PC-3 (cell line): ENCODE measurements at regions not wholly inside any gene's neighbourhood (a gene's known extent, or its start where the extent isn't known, plus 50 kb on each side); places are given as distances from the start of the nearest gene placed in this dataset.

ENCODE experiments used
- ATAC-seq: fragments of 200-7000 bp; cut with Tn5 transposase; 2 replicates; pipeline ENCODE4 v1.9.1; 2020; ENCODE audit warnings: mild to moderate bottlenecking, moderate library complexity
- BruUV-seq: library from RNA; stranded (reverse); fragments of 400-500 nt; replicated peaks from 2 replicates; lab custom pipeline; 2021; lab: Mats Ljungman, UMichigan
- CTCF ChIA-PET: fragments of 300-600 bp; sonication (Branson Sonifier 250); formaldehyde crosslinking; loops from one replicate; lab custom pipeline; 2022; ENCODE audit warnings: antibody characterized with exemption; lab: Charles Lee
- POLR2A ChIA-PET: fragments of 300-600 bp; sonication (Branson Sonifier 250); formaldehyde crosslinking; loops from one replicate; lab custom pipeline; 2022; ENCODE audit warnings: antibody characterized with exemption; ENCODE audit not compliant: unreplicated experiment; lab: Charles Lee
- DNase-seq: peaks from one replicate; pipeline ENCODE4 v3.0.0-alpha.2; 2015
- H2AFZ ChIP-seq: fragments of 300-600 bp; sonication (generic); 2 replicates; pipeline ENCODE4 v1.6.0; 2016; ENCODE audit warnings: antibody characterized with exemption, low read length
- H3F3A ChIP-seq: fragments of 300-600 bp; sonication (generic); one replicate; pipeline ENCODE4 v1.6.0; 2017; ENCODE audit warnings: antibody characterized with exemption, low read length, control low read depth, mild to moderate bottlenecking; ENCODE audit not compliant: unreplicated experiment
- H3K27ac ChIP-seq: fragments of 300-600 bp; sonication (generic); 2 replicates; pipeline ENCODE4 v1.5.1; 2016; ENCODE audit warnings: mild to moderate bottlenecking, low read length
- H3K27me3 ChIP-seq: fragments of 300-600 bp; sonication (generic); 2 replicates; pipeline ENCODE4 v1.6.1; 2016; ENCODE audit warnings: low read length, mixed read lengths
- H3K36me3 ChIP-seq: fragments of 300-600 bp; sonication (generic); 2 replicates; pipeline ENCODE4 v1.6.1; 2016; ENCODE audit warnings: low read depth, mixed run types, low read length, mixed read lengths
- H3K4me1 ChIP-seq: fragments of 300-600 bp; sonication (generic); 2 replicates; pipeline ENCODE4 v1.5.1; 2016; ENCODE audit warnings: low read length; ENCODE audit not compliant: insufficient read depth
- H3K4me2 ChIP-seq: fragments of 300-600 bp; sonication (generic); 2 replicates; pipeline ENCODE4 v1.6.0; 2016; ENCODE audit warnings: low read length
- H3K4me3 ChIP-seq: fragments of 300-600 bp; sonication (generic); 2 replicates; pipeline ENCODE4 v1.5.1; 2016; ENCODE audit warnings: mild to moderate bottlenecking, low read length, mixed read lengths
- H3K79me2 ChIP-seq: fragments of 300-600 bp; sonication (generic); 2 replicates; pipeline ENCODE4 v1.6.1; 2017; ENCODE audit warnings: low read length, mixed read lengths
- H3K9ac ChIP-seq: fragments of 300-600 bp; sonication (generic); 2 replicates; pipeline ENCODE4 v1.6.0; 2016; ENCODE audit warnings: mild to moderate bottlenecking, low read length
- H3K9me2 ChIP-seq: fragments of 300-600 bp; sonication (generic); replicated peaks from 2 replicates; pipeline ENCODE4 v1.6.1; 2016; ENCODE audit warnings: mixed run types, low read length, mixed read lengths
- H3K9me3 ChIP-seq: fragments of 300-600 bp; sonication (generic); 2 replicates; pipeline ENCODE4 v1.6.1; 2016; ENCODE audit warnings: low read length, mixed read lengths
- H4K20me1 ChIP-seq: fragments of 300-600 bp; sonication (generic); 2 replicates; pipeline ENCODE4 v1.6.1; 2016; ENCODE audit warnings: low read length, mixed read lengths
- EZH2 ChIP-seq: fragments of 300-600 bp; sonication (generic); IDR thresholded peaks from one replicate; pipeline ENCODE4 v1.6.1; 2017; ENCODE audit warnings: antibody characterized with exemption, mild to moderate bottlenecking, low read length; ENCODE audit not compliant: unreplicated experiment
- EZH2phosphoT487 ChIP-seq: fragments of 300-600 bp; sonication (generic); IDR thresholded peaks from 2 replicates; pipeline ENCODE4 v1.6.1; 2018; ENCODE audit warnings: mild to moderate bottlenecking, antibody characterized with exemption, low read length, borderline replicate concordance
- intact Hi-C: fragments of 100-400 bp; cut with micrococcal nuclease; formaldehyde crosslinking; loops from 2 replicates; pipeline ENCODE4 v1.9.0; 2023
- TF ChIP-seq, protein P1 (sequence below): fragments of 300-600 bp; sonication (generic); conservative IDR thresholded peaks from 2 replicates; pipeline ENCODE4 v1.5.1; 2017; ENCODE audit warnings: antibody characterized with exemption, low read depth, mild to moderate bottlenecking, low read length

GRCh38 chr4:28548136-28548535 is 1687.5 kb downstream of the STIM2 start:
- Histone ChIP-seq H3K9ac (no peak overlapping the region), H3K4me2 (no peak overlapping the region), H4K20me1 (no peaks in the 10 kb centered on the region), H3K4me3 (no peak overlapping the region), H3K9me3 (no peaks in the 10 kb centered on the region), H3K27me3 (no peaks in the 10 kb centered on the region), H3K36me3 (no peaks in the 10 kb centered on the region), H2AFZ (no peak overlapping the region), H3K27ac (no peak overlapping the region), H3K79me2 (no peaks in the 10 kb centered on the region), H3K9me2 (no peaks in the 10 kb centered on the region), H3K4me1 (no peaks in the 10 kb centered on the region), H3F3A (no peaks in the 10 kb centered on the region)
- ChIA-PET CTCF (no interaction called here), POLR2A (no interaction called here)
- TF ChIP-seq EZH2: no peak
- no peak for TF ChIP-seq EZH2phosphoT487
- TF ChIP-seq, protein P1, sequence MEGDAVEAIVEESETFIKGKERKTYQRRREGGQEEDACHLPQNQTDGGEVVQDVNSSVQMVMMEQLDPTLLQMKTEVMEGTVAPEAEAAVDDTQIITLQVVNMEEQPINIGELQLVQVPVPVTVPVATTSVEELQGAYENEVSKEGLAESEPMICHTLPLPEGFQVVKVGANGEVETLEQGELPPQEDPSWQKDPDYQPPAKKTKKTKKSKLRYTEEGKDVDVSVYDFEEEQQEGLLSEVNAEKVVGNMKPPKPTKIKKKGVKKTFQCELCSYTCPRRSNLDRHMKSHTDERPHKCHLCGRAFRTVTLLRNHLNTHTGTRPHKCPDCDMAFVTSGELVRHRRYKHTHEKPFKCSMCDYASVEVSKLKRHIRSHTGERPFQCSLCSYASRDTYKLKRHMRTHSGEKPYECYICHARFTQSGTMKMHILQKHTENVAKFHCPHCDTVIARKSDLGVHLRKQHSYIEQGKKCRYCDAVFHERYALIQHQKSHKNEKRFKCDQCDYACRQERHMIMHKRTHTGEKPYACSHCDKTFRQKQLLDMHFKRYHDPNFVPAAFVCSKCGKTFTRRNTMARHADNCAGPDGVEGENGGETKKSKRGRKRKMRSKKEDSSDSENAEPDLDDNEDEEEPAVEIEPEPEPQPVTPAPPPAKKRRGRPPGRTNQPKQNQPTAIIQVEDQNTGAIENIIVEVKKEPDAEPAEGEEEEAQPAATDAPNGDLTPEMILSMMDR: no peak
- ATAC-seq (no peak), DNase-seq (no peak)
- intact Hi-C loops: no loop called here
- no TSS peak for BruUV-seq

GRCh38 chr4:28548594-28548993 is 1688.0 kb downstream of the STIM2 start:
- Histone ChIP-seq H3K9me2 (no peaks in the 10 kb centered on the region), H3K9me3 (no peaks in the 10 kb centered on the region), H4K20me1 (no peaks in the 10 kb centered on the region), H3K27me3 (no peaks in the 10 kb centered on the region), H3K4me1 (no peaks in the 10 kb centered on the region), H3K36me3 (no peaks in the 10 kb centered on the region), H3K4me2 (no peak overlapping the region), H3F3A (no peaks in the 10 kb centered on the region), H3K9ac (no peak overlapping the region), H3K4me3 (no peak overlapping the region), H3K27ac (no peak overlapping the region), H3K79me2 (no peaks in the 10 kb centered on the region), H2AFZ (no peak overlapping the region)
- no TSS peak for BruUV-seq
- TF ChIP-seq EZH2phosphoT487: no peak
- TF ChIP-seq, protein P1: no peak
- ATAC-seq (no peak), DNase-seq (no peak)
- ChIA-PET POLR2A (no interaction called here), CTCF (no interaction called here)
- intact Hi-C loops: no loop called here

DNA sequence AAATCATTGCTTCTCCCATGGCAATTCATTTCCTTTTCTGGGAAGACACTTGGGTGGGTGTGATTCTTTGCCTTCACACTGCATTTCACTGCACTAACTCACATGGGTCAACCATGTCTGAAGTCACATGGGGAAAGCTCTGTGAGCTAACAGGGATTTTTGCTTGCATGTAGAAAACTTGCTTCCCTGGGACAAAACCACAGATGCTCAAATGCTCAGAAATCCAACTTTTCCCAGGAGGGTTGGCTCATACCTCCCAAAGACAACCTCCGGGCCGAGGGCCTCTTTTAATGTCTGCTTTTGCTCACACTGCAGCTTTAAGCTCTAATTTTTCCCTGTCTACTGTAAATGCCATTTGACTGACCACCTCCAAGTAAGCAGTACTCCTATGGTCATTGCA is 1695.2 kb downstream of the STIM2 start:
- intact Hi-C loops: no loop called here
- H3K4me3 ChIP-seq: no peak overlapping the region
- no peaks in the 10 kb centered on the region for H3K27me3 ChIP-seq
- H3K9me3 ChIP-seq: no peaks in the 10 kb centered on the region
- H3K4me1 ChIP-seq: peaks cover 10% of the 10 kb centered on the region; the same call in 1 of the 2 replicates
- no peaks in the 10 kb centered on the region for H3K9me2 ChIP-seq
- no TSS peak for BruUV-seq
- no peaks in the 10 kb centered on the region for H4K20me1 ChIP-seq
- TF ChIP-seq, protein P1: no peak
- TF ChIP-seq EZH2 (no peak), EZH2phosphoT487 (no peak)
- H2AFZ ChIP-seq: no peak overlapping the region
- no peaks in the 10 kb centered on the region for H3K36me3 ChIP-seq
- H3K27ac ChIP-seq: no peak overlapping the region
- CTCF ChIA-PET: no interaction called here
- POLR2A ChIA-PET: no interaction called here
- no peaks in the 10 kb centered on the region for H3F3A ChIP-seq
- no peak overlapping the region for H3K4me2 ChIP-seq
- peak; percentile 47 for DNase-seq
- H3K79me2 ChIP-seq: no peaks in the 10 kb centered on the region
- H3K9ac ChIP-seq: no peak overlapping the region
- ATAC-seq: no peak; the same call in 1 of the 2 replicates
